ENCODE measurements at regions not wholly inside any gene's neighbourhood (a gene's known extent, or its start where the extent isn't known, plus 50 kb on each side); places are given as distances from the start of the nearest gene placed in this dataset.

- H3K27ac ChIP-seq = no peak overlapping the region
- no peaks in the 10 kb centered on the region for H3K27me3 ChIP-seq (ENCODE audit: insufficient read depth, low read depth)
- POLR2A ChIA-PET (ENCODE audit: unreplicated experiment) = no interaction called here
Observed at GRCh38 chr18:46366751-46367376, 262.7 kb downstream of the HAUS1 start.

GRCh38 chr18:46369323-46369722 is 265.1 kb downstream of the HAUS1 start:
- H3K4me2 ChIP-seq = no peak overlapping the region
- CTCF ChIA-PET = no interaction called here
- no peaks in the 10 kb centered on the region for H3K27me3 ChIP-seq (ENCODE audit: insufficient read depth, low read depth)
- no peak overlapping the region for H3K4me3 ChIP-seq
- no peaks in the 10 kb centered on the region for H3K9me3 ChIP-seq (ENCODE audit: insufficient read depth, low read depth)
- no peak for TF ChIP-seq CTCF (conservative IDR thresholded peaks at IDR 0.05)
- TF ChIP-seq EZH2 (IDR thresholded peaks at IDR 0.05; ENCODE audit: low read depth) = no peak
- H3K4me1 ChIP-seq (replicated peaks; ENCODE audit: insufficient read depth) = 0 out of 2 replicates have a peak, but pooled peaks cover 4% of the 10 kb centered on the region
- peaks cover 61% of the 10 kb centered on the region for H4K20me1 ChIP-seq (ENCODE audit: insufficient read depth)
- H3K27ac ChIP-seq = no peak overlapping the region
- no peaks in the 10 kb centered on the region for H3K36me3 ChIP-seq (ENCODE audit: low read depth)
- H3K9me2 ChIP-seq (ENCODE audit: insufficient read depth) = no peaks in the 10 kb centered on the region; the same call in 1 of the 2 replicates
- intact Hi-C loops (cut with micrococcal nuclease; ENCODE audit: unreplicated experiment) = no loop called here
- no TSS peak for BruUV-seq (replicated peaks)
- POLR2A ChIA-PET (ENCODE audit: unreplicated experiment) = no interaction called here
- peaks cover 14% of the 10 kb centered on the region; the same call in 1 of the 2 replicates for H3K79me2 ChIP-seq (ENCODE audit: low read depth)
- no peaks in the 10 kb centered on the region for H3F3A ChIP-seq (ENCODE audit: insufficient read depth, low read depth)
- no peak for DNase-seq
- no peak overlapping the region for H2AFZ ChIP-seq

More at GRCh38 chr18:46366751-46367376, 262.7 kb downstream of the HAUS1 start:
- TF ChIP-seq CTCF (conservative IDR thresholded peaks at IDR 0.05) (no peak), EZH2 (IDR thresholded peaks at IDR 0.05; ENCODE audit: low read depth) (no peak)
- H3K4me3 ChIP-seq = no peak overlapping the region
- DNase-seq = no peak
- CTCF ChIA-PET = no interaction called here
- H3K4me2 ChIP-seq = no peak overlapping the region
- H3K79me2 ChIP-seq (ENCODE audit: low read depth) = peaks cover 14% of the 10 kb centered on the region; the same call in 1 of the 2 replicates
- H3K36me3 ChIP-seq (ENCODE audit: low read depth) = no peaks in the 10 kb centered on the region
- no peaks in the 10 kb centered on the region; the same call in 1 of the 2 replicates for H3K9me2 ChIP-seq (ENCODE audit: insufficient read depth)
- H3F3A ChIP-seq (ENCODE audit: insufficient read depth, low read depth) = no peaks in the 10 kb centered on the region
- peaks cover 37% of the 10 kb centered on the region for H4K20me1 ChIP-seq (ENCODE audit: insufficient read depth)
- H2AFZ ChIP-seq = no peak overlapping the region
- intact Hi-C loops (cut with micrococcal nuclease; ENCODE audit: unreplicated experiment) = no loop called here
- no peaks in the 10 kb centered on the region for H3K4me1 ChIP-seq (replicated peaks; ENCODE audit: insufficient read depth)
- no TSS peak for BruUV-seq (replicated peaks)
- no peaks in the 10 kb centered on the region for H3K9me3 ChIP-seq (ENCODE audit: insufficient read depth, low read depth)

GRCh38 chr18:46370898-46371297 is 266.7 kb downstream of the HAUS1 start:
- Histone ChIP-seq H4K20me1 (ENCODE audit: insufficient read depth) (peaks cover 65% of the 10 kb centered on the region), H3F3A (ENCODE audit: insufficient read depth, low read depth) (no peaks in the 10 kb centered on the region)

More at GRCh38 chr18:46370898-46371297, 266.7 kb downstream of the HAUS1 start:
- no peaks in the 10 kb centered on the region for H3K27me3 ChIP-seq (ENCODE audit: insufficient read depth, low read depth)
- no TSS peak for BruUV-seq (replicated peaks)
- intact Hi-C loops (cut with micrococcal nuclease; ENCODE audit: unreplicated experiment) = loop anchor here (10.0 kb wide), 1 partner anchor 86 kb away; no protein-coding TSS in a partner anchor
- no peak overlapping the region for H2AFZ ChIP-seq
- H3K79me2 ChIP-seq (ENCODE audit: low read depth) = peaks cover 14% of the 10 kb centered on the region; the same call in 1 of the 2 replicates
- ChIA-PET POLR2A (ENCODE audit: unreplicated experiment) (no interaction called here), CTCF (no interaction called here)
- no peaks in the 10 kb centered on the region for H3K9me3 ChIP-seq (ENCODE audit: insufficient read depth, low read depth)
- peaks cover 13% of the 10 kb centered on the region; the same call in 1 of the 2 replicates for H3K4me1 ChIP-seq (replicated peaks; ENCODE audit: insufficient read depth)
- no peaks in the 10 kb centered on the region for H3K36me3 ChIP-seq (ENCODE audit: low read depth)
- no peak overlapping the region for H3K4me3 ChIP-seq
- no peak for TF ChIP-seq EZH2 (IDR thresholded peaks at IDR 0.05; ENCODE audit: low read depth)
- H3K9me2 ChIP-seq (ENCODE audit: insufficient read depth) = no peaks in the 10 kb centered on the region; the same call in 1 of the 2 replicates
- no peak overlapping the region for H3K4me2 ChIP-seq
- no peak for DNase-seq
- H3K27ac ChIP-seq = no peak overlapping the region
